NCI-H526 treated with DMSO at 0.1 percent for 48 hours (cell line): ENCODE measurements at regions not wholly inside any gene's neighbourhood (a gene's known extent, or its start where the extent isn't known, plus 50 kb on each side); places are given as distances from the start of the nearest gene placed in this dataset.

ENCODE experiments used
- DNase-seq: peaks from one replicate; lab custom pipeline; 2025; lab: John Stamatoyannopoulos, UW

DNA sequence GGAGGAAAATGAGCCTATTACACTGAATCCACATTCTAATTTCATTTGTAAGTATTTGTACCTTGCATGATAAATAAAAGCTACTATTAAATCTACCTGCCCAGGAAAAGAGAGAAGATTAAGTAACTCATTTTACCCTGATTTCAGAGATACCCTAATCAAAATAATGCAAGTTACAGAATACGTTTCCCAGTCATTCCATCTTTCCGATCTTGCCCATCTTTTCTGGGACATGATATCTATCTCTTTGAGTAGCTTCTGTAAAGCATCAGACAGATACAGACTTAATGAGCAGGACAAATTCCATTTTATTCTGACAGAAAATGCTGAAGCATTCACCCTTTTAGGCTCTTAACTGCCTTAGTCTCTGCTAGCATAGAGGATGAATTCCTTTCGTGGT is 56.6 kb downstream of the SPRY2 start:
- DNase-seq = no peak

DNA sequence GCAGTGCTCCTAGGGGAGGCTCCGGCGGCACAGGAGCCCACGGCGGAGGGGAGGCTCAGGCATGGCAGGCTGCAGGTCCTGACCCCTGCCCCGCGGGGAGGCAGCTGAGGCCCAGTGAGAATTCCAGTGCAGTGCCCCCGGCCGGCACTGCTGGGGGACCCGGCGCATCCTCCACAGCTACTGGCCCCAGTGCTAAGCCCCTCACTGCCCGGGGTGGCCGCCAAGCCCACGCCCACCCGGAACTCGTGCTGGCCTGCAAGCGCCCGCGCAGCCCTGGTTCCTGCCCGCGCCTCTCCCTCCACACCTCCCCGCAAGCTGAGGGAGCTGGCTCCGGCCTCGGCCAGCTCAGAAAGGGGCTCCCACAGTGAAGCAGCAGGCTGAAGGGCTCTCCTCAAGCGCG is 62.2 kb downstream of the SPRY2 start:
- no peak for DNase-seq

DNA sequence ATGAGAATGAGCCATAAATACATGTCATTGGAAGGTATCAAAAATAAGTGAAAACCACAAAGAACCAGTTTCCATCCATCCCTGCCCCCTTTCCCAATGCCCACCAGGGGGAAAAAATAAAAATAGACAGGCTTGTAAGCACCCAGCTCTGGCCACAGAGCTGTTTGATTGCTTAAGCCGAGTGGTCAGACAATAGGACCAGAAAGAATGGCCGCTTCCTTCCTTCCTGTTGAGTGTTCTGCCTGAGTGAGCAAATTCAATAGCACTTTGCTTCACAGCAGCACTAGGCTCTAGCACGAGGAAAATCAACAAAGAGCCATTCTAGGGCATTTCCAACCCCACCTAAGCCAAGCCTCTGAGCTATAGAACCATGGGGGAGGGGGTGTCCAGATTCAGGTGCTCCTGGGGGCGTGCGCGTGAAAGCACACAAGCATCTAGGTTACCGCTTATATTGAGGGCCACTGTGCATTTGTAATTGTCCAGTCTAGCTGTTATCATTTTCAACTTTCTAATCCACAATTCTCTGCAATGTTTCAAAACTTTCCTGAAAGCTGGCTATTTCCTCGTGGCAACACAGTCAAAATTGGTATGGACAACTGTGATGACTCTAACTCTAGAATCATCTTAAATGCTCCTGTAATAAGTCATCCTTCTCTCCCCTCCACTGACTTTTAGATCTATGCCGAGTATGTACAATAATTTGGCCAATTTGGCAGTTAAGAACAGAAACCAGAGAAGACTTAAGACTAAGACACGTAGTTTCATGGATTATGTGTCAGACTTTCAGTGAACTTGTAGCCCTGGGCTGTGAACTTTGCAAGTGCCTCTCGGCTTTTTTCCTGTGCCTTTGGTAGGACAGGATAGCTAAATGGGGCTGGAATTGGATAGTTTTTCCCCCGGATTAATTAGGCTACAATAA is 64.3 kb downstream of the SPRY2 start:
- peak; percentile 97 for DNase-seq

DNA sequence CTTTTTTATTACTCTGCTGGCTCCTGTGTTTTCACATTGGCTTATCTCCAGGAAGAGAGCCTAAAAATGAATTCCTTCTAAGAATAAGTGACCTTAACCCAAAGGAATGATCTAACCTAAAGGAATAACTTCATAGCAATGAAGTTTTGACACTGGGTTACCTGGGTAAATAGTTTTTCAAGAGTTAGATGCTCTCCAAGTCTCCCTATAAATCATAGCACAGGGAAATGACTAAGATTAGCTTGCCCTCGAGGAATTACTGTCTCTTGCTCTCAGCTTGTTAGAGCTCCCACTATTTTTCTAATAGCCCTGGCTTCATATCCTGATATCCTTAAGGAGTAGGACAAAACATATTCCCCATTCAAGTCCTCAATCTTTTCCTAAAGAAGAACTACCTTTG is 66.3 kb downstream of the SPRY2 start:
- DNase-seq = no peak

DNA sequence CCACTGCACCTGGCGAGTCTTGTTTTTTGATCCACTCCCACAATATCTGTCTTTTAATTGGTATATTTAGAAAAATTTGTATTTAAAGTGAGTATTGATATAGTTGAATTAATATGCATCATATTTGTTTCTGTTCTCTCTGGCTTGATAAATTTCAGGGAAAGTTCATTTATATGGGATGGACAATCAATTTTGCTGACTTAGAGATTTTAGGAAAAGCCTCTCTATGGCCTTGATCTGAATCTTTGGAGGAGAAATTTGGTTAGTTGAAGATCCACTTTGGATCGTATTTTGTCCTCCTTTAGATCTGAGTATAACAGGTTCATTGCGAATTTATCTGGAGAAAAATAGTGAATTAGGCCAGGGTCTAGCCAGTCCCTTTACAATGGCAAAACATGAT is 67.2 kb downstream of the SPRY2 start:
- no peak for DNase-seq

DNA sequence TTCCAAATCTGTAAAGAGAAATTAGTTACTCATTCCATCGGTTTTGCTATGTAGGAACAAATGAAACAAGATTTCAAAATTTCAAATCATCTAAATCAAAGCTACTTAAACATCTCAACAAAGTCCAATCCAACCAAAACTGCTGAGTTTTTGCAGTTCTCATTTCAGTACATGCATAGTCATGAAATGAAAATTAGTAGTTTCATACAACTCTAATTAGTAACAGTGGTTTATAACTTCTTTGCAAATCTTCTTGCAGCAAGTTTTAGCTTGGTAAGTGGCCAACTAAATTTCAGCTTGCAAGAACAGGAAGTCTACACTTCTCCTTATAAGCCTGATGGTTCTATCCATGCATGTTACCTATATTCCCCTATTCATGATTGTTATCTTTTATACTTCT is 75.6 kb downstream of the SPRY2 start:
- DNase-seq = no peak

DNA sequence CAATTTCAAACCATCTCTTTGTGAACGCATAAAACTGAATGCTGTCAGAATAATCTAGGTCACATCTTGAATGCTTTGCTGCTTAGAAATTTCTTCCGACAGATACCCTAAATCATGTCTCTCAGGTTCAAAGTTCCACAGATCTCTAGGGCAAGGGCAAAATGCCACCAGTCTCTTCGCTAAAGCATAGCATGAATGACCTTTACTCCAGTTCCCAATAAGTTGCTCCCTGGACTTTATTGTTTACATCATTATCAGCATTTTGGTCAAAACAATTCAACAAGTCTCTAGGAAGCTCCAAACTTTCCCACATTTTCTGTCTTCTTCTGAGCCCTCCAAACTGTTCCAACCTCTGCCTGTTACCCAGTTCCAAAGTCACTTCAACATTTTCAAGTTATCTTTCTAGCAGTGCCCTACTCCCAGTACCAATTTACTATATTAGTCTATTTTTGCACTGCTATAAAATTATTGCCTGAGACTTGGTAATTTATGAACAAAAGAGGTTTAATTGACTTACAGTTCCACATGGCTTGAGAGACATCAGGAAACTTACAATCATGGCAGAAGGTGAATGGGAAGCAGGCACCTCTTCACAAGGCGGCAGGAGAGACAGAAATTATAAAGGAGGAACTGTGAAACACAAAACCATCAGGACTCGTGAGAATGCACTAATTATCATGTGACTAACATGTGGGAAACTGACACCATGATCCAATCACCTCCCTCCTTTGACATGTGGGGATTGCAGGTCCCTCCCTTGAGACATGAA is 77.0 kb downstream of the SPRY2 start:
- DNase-seq = no peak

DNA sequence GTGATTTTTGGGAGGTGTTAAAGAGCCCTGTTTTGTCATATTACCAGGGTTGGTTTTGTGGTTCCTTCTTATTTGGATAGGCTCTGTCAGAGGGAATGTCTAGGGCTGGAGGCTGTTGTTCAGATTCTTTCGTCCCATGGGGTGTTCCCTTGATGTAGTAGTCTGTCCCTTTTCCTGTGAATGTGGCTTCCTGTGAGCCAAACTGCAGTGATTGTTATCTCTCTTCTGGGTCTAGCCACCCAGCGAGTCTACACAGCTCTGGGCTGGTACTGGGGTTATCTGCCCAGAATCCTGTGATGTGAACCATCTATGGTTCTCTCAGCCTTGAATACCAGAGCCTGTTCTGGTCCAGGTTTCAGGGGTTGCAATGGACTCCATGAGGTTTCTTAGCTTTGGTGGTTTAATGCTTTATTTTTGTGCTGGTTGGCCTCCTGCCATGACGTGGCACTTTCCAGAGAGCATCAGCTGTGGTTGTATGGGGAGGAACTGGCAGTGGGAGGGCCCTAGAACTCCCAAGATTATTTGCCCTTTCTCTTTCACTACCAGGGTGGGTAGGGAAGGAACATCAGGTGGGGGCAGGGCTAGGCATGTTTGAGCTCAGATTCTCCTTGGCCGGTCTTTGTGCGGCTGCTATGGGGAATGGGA is 78.8 kb downstream of the SPRY2 start:
- DNase-seq = no peak

DNA sequence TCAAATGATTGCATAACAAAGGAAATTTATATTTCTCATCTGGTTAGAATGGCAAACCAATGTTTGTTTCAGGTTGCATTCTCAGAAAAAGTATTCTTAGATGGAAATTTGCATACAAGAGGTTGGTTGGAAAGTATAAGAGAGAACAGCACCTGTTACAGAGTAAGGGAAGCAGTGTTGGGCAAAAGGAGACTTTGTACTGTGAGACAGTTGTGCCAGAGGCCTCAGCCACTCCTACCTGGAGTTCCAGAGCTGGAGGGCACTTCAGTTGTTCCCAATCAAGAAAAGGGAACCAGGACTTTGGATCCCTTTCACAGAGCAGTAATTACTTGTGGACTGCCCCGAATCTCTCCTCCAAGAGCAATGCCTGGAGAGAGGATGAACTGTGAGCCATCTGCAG is 81.8 kb downstream of the SPRY2 start:
- no peak for DNase-seq

DNA sequence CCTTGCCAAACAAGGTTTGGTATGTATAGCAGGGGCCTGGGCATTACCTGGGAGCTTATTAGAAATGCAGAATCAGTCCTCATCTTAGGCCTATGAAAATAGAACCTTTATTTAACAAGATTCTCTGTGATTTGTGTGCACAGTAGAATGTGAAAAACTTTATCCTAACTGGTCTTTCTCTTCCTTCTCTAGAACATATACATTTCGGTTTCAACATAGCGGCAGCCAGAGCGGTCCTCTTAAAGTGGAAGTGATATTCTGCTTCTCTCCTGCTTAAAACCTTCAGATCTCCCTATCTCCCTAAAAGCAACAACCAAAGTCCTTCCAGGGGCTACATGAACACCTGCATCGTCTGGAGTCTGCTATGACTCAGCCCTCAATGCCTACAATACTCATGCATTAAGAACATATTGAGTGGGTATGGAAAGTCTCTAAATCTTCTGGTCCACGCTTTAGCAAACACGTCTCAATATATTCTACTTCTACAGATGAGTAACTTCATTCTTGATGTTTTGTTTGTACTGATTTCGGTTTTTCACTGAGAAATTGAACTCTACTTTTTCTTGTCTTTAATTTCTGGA is 84.5 kb downstream of the SPRY2 start:
- DNase-seq = no peak

DNA sequence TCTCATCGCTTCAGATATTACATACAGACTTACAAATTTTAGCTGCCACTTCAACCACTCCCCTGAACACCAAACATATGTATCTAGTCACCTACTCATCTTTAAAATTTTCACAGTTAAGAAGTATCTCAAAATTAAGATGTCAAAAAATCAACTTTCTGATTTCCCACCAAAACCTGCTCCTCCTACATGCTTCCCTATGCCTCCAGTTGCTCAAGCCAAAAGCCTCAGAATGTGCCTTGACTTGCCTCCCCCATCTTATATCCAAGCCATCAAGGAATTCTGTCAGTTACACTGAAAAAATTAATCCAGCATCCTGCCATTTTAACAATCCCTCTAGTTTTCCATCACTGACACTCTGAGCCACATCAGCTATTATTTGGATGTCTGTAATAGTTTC is 85.0 kb downstream of the SPRY2 start:
- no peak for DNase-seq

DNA sequence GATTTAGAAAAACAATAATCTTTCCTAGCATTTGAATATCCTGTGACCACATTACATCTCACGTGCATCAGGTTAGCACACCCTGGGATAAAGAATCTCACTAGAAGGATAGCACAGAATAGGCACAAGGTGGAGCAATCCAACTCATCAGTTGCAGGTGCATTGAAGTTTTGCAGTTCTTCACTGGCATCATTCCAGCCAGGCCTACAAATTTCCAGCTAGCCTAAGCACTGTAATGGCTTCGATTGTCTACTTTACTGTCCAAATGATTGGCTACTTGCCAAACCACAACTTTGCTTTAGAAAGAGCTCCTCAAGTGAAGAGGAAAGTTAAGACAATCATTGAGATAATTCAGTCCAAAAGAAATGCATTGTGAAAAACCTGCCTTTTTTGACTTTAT is 89.5 kb downstream of the SPRY2 start:
- peak; percentile 28 for DNase-seq

DNA sequence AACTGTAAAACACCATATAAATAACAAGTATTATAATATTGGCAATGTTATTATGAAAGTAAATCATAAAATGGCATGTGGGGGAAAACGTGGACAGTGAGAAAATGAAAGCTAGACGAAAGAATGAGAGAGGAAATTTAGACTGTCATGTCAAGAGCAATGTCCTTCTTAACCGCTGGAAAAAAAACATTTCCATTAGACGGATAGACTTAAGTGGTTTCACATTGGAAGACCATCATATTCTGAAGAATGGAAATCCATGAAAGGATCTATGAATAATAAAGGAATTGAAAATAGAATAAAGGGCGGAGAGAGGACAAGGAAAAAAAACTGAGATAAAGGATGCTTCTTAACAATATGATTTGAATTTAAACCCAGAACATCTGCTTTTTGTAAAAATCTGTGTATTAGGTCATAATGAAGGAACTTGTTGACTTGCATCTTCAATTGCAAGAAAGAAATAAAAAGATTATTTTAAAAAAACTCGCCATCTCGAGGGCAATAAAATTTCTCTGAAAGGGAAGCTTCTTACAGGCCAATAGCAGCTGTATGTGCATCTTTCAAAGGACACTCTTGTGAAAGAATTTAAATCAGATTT is 90.6 kb downstream of the SPRY2 start:
- DNase-seq = no peak

DNA sequence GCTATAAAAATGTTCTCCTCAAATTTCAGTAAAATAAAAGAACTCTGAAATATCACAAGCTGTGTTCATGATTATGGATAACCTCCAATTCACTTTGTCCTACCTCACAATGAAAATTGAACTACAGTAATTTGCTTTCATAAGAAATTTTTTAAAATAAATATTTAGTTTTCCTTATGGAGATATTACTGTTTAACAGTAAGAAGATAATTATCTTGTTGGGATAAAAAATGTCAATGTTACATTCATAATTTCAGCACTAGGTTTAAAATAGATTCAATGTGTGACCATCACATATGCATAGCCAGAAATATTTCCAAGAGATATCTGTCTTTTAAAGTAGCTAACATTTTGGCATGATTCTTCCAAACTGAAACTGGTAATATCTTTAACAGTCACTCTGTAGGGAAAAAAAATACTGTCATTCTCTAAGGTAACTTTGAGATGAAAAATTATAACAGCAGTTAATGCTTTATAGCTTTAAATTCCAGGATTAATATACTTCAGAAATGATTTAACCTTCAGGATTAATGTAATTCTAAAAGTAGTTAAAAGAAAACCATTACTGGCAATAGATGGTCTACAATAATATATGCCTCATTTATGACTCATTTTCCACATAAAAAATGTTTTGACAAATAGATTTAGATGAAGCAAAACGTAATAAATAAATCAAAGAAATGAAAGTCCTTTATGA is 91.3 kb downstream of the SPRY2 start:
- no peak for DNase-seq

DNA sequence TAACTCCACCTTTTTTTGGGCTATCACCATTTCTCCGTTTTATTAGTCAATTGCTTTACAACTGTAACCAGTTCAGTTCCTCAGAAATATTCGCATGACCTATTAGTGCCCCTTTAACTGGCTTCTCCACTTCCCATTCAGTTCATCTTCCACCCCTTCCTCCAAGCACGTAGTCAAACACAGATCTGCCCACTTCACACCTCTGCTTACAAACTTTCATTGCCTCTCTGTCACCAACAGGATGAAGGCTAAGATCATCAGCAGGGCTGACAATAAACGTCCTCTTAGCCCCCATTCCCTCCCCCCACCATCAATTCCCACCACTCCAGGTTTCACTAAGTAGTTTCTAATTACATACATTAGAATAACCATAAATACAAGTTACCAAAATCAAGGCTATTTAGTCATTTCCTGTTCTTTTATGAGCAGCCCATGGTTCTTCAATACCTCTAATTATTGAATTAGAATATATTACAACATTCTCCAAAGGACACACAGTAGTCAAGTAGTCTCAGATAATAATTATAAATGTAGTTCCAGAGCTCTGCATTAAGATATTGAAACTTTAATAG is 95.7 kb downstream of the SPRY2 start:
- DNase-seq = no peak

DNA sequence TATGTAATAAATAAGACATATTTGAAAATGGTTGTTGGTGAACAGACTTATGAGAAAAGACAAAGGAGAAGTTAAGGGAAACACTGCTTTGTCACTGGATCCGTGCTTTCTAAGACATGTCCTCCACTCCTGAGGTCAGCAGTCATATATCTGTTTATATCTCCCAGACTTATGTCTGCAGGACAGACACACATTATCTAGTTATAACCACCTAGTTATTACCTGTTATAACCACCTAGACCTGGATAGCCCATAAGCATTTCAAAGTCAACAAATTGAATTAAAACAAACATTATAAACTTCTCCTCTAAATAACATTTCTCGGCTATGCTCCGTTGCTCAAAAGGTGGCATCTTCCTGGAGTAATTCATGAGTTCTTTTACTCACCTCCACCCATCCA is 96.4 kb downstream of the SPRY2 start:
- no peak for DNase-seq

DNA sequence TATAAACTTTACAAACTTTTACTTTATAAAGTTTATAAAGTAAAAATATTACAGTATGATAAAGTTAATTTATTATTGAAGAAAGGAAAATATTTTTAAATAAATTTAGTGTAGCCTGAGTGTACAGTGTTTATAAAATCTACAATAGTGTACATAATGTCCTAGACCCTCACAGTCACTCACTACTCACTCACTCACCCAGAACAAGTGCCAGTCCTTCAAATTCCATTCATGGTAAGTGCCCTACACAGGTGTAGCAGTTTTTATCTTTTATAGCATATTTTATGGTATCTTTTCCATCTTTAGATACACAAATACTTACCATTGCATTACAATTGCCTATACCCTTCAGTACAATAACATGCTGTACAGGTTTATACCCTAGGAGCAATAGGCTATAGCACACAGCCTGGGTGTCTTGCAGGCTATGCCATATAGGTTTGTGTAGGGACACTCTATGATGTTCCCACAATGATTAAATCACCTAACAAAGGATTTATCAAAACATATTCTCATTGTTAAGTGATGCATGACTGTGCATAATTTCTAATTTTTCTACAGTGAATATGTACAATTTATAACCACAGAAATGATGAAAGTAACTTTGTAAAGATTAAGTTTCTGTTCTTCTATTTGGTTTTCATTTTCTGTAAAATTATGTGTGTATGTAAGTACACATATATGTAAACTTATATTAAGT is 98.0 kb downstream of the SPRY2 start:
- DNase-seq = no peak

DNA sequence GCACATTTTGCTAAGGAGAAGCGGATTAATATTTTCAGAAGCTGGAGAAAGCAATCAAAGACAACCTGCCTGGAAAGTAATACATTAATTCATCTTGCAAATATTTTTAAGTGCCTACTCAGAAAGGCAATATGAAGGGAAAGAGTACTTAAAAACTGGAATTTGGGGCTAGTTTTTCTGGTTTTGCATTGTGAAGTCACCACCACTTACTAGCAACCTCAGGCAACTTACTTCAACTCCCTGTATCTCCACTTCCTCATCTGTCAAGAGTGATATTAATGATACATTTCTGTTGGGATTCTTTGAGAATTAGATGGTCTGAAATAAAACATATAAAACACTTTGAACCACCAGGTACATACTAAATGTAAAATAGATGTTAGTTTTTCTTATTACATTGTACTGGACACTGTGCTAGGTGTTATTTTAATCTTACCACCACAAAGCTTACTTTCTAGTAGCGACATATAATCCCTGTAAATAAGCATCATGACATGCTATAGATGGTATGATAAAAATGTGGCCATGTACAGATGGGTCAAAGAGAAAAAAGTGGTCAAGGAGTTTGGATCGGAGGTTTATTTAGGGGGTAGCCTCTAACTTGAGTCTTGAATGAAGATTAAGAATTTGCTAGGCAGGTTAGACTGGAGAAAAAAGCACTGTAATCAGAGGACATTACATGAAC is 101.2 kb downstream of the SPRY2 start:
- DNase-seq = no peak

DNA sequence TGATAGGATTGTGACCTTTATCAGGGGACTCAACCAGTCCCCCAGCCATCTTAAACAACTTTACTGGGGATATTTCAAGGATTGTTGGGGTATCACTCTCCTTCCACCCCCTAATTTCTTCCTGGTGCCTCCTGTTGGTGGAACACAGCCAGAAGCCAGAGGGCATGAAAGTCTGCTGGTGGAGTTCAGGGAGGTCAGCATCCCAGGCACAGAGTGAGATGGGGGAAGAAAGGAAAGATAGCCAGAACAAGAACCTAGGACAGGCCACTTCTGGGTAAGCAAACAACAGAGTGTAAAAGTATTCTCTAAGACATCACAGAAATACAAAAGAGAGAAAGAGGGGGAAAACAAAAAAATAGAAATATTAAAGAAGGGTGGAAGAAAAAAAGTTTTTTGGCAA is 101.8 kb downstream of the SPRY2 start:
- no peak for DNase-seq

DNA sequence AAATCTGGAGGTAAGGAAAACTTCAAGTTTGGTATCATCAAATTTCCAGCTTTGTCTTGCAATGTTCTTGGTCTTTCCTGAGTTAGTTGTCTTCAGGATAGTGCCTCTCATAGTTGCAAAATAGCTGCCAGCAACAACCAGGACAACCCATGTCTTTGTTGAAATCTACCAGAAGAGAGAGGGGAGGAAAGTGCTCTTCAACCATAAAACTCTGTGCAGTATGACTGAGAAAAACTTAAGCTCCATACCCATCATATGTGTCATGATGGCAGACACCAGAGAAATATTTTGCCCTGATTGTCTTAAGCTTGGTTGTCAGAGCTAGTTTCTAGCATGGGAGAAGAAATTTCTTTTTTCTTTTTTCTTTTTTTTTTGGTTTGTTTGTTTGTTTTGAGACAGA is 103.3 kb downstream of the SPRY2 start:
- DNase-seq = no peak
